IMR-90 (cell line): ENCODE measurements at regions not wholly inside any gene's neighbourhood (a gene's known extent, or its start where the extent isn't known, plus 50 kb on each side); places are given as distances from the start of the nearest gene placed in this dataset.

ENCODE experiments used
- ATAC-seq: fragments of 200-7000 bp; cut with Tn5 transposase; 2 replicates; pipeline ENCODE4 v1.9.1; 2020; ENCODE audit warnings: low read depth, mild to moderate bottlenecking, moderate library complexity
- BruUV-seq: library from RNA; stranded (reverse); fragments of 400-500 nt; replicated peaks from 2 replicates; lab custom pipeline; 2021; lab: Mats Ljungman, UMichigan
- CTCF ChIA-PET: fragments of 300-600 bp; formaldehyde crosslinking; extraction: SDS; loops from one replicate; lab custom pipeline; 2021; ENCODE audit warnings: antibody characterized with exemption; lab: Yijun Ruan, JAX
- POLR2A ChIA-PET: fragments of 300-600 bp; sonication (Branson Sonifier 250); formaldehyde crosslinking; loops from one replicate; lab custom pipeline; 2022; ENCODE audit warnings: antibody characterized with exemption; ENCODE audit not compliant: unreplicated experiment; lab: Charles Lee
- DNase-seq: peaks from one replicate; pipeline ENCODE4 v3.0.0; 2013
- H2AFZ ChIP-seq: replicated peaks from 2 replicates; pipeline ENCODE3; 2013; ENCODE audit warnings: low read length, mild to moderate bottlenecking; ENCODE audit not compliant: poor library complexity
- H2AK5ac ChIP-seq: 2 replicates; pipeline ENCODE4 v1.6.1; 2013; ENCODE audit warnings: low read depth, low read length, inconsistent platforms
- H2AK9ac ChIP-seq: replicated peaks from 2 replicates; pipeline ENCODE3; 2013; ENCODE audit warnings: mild to moderate bottlenecking, low read depth, low read length, moderate library complexity; ENCODE audit not compliant: poor library complexity
- H2BK120ac ChIP-seq: 2 replicates; pipeline ENCODE4 v1.6.1; 2013; ENCODE audit warnings: low read depth, low read length, inconsistent platforms
- H2BK15ac ChIP-seq: 3 replicates; pipeline ENCODE4 v1.6.1; 2013; ENCODE audit warnings: low read depth, low read length, inconsistent platforms
- H2BK20ac ChIP-seq: 2 replicates; pipeline ENCODE4 v1.6.1; 2013; ENCODE audit warnings: low read depth, mild to moderate bottlenecking, inconsistent platforms, low read length, moderate library complexity
- H2BK5ac ChIP-seq: 2 replicates; pipeline ENCODE4 v1.6.1; 2013; ENCODE audit warnings: mild to moderate bottlenecking, low read depth, low read length, inconsistent platforms; ENCODE audit not compliant: poor library complexity, severe bottlenecking
- H3K14ac ChIP-seq: replicated peaks from 2 replicates; pipeline ENCODE4 v1.6.1; 2013; ENCODE audit warnings: low read depth, low read length, inconsistent platforms
- H3K18ac ChIP-seq: 2 replicates; pipeline ENCODE4 v1.6.1; 2013; ENCODE audit warnings: low read depth, low read length, control low read depth
- H3K23ac ChIP-seq: 2 replicates; pipeline ENCODE4 v1.6.1; 2013; ENCODE audit warnings: low read depth, low read length, inconsistent platforms
- H3K27ac ChIP-seq: 2 replicates; pipeline ENCODE4 v1.5.1; 2013; ENCODE audit warnings: mild to moderate bottlenecking, control low read depth, low read length; ENCODE audit not compliant: insufficient read depth
- H3K27me3 ChIP-seq: 2 replicates; pipeline ENCODE4 v1.6.1; 2013; ENCODE audit warnings: low read length; ENCODE audit not compliant: control insufficient read depth, insufficient read depth
- H3K36me3 ChIP-seq: 2 replicates; pipeline ENCODE4 v1.6.1; 2013; ENCODE audit warnings: low read length, mixed read lengths; ENCODE audit not compliant: control insufficient read depth, insufficient read depth
- H3K4ac ChIP-seq: 2 replicates; pipeline ENCODE4 v1.6.1; 2013; ENCODE audit warnings: low read depth, low read length, inconsistent platforms
- H3K4me1 ChIP-seq: 2 replicates; pipeline ENCODE4 v1.6.1; 2013; ENCODE audit warnings: low read length, mixed read lengths; ENCODE audit not compliant: control insufficient read depth, insufficient read depth
- H3K4me2 ChIP-seq: 2 replicates; pipeline ENCODE4 v1.6.1; 2013; ENCODE audit warnings: low read depth, mild to moderate bottlenecking, control low read depth, low read length, moderate library complexity
- H3K4me3 ChIP-seq: 2 replicates; pipeline ENCODE4 v1.5.1; 2013; ENCODE audit warnings: low read depth, mild to moderate bottlenecking, control low read depth, low read length, moderate library complexity; ENCODE audit not compliant: insufficient read depth
- H3K56ac ChIP-seq: 2 replicates; pipeline ENCODE4 v1.6.1; 2013; ENCODE audit warnings: low read length, inconsistent platforms; ENCODE audit not compliant: insufficient read depth; ENCODE audit errors: extremely low read depth
- H3K79me1 ChIP-seq, 2 experiments: 2 replicates each; pipeline ENCODE4 v1.6.1; 2013; ENCODE audit warnings: low read length in 2 of 2, inconsistent platforms in 1 of 2, low read depth in 1 of 2
- H3K9ac ChIP-seq: 2 replicates; pipeline ENCODE4 v1.6.1; 2013; ENCODE audit warnings: low read depth, low read length, control low read depth
- H3K9me1 ChIP-seq: 2 replicates; pipeline ENCODE4 v1.6.1; 2013; ENCODE audit warnings: low read length, inconsistent platforms; ENCODE audit not compliant: insufficient read depth
- H3K9me3 ChIP-seq: 2 replicates; pipeline ENCODE4 v1.6.1; 2013; ENCODE audit warnings: low read length; ENCODE audit not compliant: control insufficient read depth, insufficient read depth
- H4K20me1 ChIP-seq: 2 replicates; pipeline ENCODE4 v1.6.1; 2013; ENCODE audit warnings: low read length, inconsistent platforms; ENCODE audit not compliant: insufficient read depth
- H4K5ac ChIP-seq: 2 replicates; pipeline ENCODE4 v1.6.1; 2013; ENCODE audit warnings: mild to moderate bottlenecking, low read depth, low read length, control low read depth
- H4K8ac ChIP-seq, 2 experiments: 2 replicates each; pipeline ENCODE4 v1.6.1; 2013; ENCODE audit warnings: low read depth in 2 of 2, low read length in 2 of 2, control low read depth in 1 of 2, inconsistent platforms in 1 of 2
- H4K91ac ChIP-seq: 2 replicates; pipeline ENCODE4 v1.6.1; 2013; ENCODE audit warnings: low read depth, low read length, inconsistent platforms; ENCODE audit not compliant: insufficient read depth
- CTCF ChIP-seq: conservative IDR thresholded peaks from 2 replicates; pipeline ENCODE4 v1.5.1; 2012; ENCODE audit warnings: mild to moderate bottlenecking, low read depth, low read length, improper control_type of control experiment
- MXI1 ChIP-seq: IDR thresholded peaks from 2 replicates; pipeline ENCODE4 v1.6.1; 2012; ENCODE audit warnings: low read depth, mild to moderate bottlenecking, low read length, moderate library complexity, borderline replicate concordance
- NFE2L2 ChIP-seq: fragments of 150-350 bp; IDR thresholded peaks from 2 replicates; pipeline ENCODE4 v1.6.1; 2016; ENCODE audit warnings: low read depth, mild to moderate bottlenecking, low read length
- POLR2A ChIP-seq: IDR thresholded peaks from 2 replicates; pipeline ENCODE4 v1.6.1; 2012; ENCODE audit warnings: mild to moderate bottlenecking, low read depth, low read length
- RAD21 ChIP-seq: IDR thresholded peaks from 2 replicates; pipeline ENCODE4 v1.6.1; 2012; ENCODE audit warnings: low read length, improper control_type of control experiment
- RCOR1 ChIP-seq: IDR thresholded peaks from 2 replicates; pipeline ENCODE4 v1.6.1; 2012; ENCODE audit warnings: mild to moderate bottlenecking, low read length, improper control_type of control experiment; ENCODE audit not compliant: insufficient replicate concordance
- SMC3 ChIP-seq: fragments of 150-350 bp; IDR thresholded peaks from 2 replicates; pipeline ENCODE4 v1.6.1; 2016; ENCODE audit warnings: low read depth, mild to moderate bottlenecking, antibody characterized with exemption, low read length, moderate library complexity
- WGBS, 2 experiments: methylation state at CpG; one replicate each; pipeline versions ENCODE4 v1.1.5 to v1.1.7; 2013; ENCODE audit warnings: missing lambda C conversion rate in 2 of 2; ENCODE audit not compliant: insufficient read length in 1 of 2; ENCODE audit errors: extremely low coverage in 2 of 2; 5-methylcytosine and 5-hydroxymethylcytosine counted together
- dilution Hi-C: fragments of 300-500 bp; cut with HindIII; formaldehyde crosslinking; loops from one replicate; pipeline ENCODE4 v1.14.3; 2018; ENCODE audit warnings: low sequenced_read_pairs; ENCODE audit not compliant: unreplicated experiment
- in situ Hi-C: fragments of 300-500 bp; cut with MboI; formaldehyde crosslinking; loops from 3 replicates; pipeline ENCODE4 v1.14.3; 2019; ENCODE audit warnings: low sequenced_read_pairs, inconsistent platforms, mixed read lengths
- intact Hi-C: fragments of 100-400 bp; cut with micrococcal nuclease; formaldehyde crosslinking; loops from 2 replicates; pipeline ENCODE4 v1.10.0; 2022

DNA sequence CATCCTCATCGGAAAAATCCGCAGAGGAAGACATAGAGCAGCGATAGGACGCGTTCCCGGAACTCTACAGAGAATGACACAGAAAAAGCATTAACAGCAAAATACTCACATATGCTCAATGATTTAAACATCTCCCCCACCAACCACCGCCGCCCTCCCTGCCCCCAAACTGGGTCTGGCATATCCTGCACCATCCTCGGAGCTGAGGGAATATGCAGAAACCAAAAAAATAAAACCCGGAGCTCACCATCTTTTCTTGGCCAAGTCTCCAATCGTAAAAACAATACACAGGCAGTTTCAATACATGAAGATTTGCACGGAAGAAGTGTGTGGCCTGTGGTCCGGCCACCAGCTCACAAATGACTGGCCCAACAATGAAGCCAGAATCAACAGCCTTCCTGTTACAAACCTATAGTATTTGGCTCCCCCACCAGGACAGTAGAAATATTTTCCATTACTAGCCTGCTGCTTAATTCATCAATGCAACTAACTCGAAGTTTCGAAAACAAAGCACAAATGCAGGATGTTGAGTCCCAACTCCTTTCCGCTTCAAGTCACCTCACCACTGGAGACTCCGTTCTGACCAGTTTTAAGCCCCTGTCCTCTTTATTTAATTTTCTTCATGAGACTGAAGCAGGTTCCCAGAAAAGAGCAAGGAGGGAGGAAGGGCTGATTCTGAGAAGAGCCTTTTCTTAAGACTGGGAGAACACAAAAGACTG lies 103.2 kb upstream of the BEND6 start:
- Histone ChIP-seq H3K23ac (peak overlapping the region; percentile 78), H3K27me3 (no peaks in the 10 kb centered on the region), H4K8ac (peak overlapping the region; percentile 52 to 86), H3K9me3 (no peaks in the 10 kb centered on the region), H2BK20ac (peak overlapping the region; percentile 76), H2BK5ac (peak overlapping the region; percentile 90), H3K4me3 (peak overlapping the region; percentile 64), H3K4me2 (peak overlapping the region; percentile 92), H3K56ac (peak overlapping the region; percentile 91), H3K18ac (peak overlapping the region; percentile 86), H3K27ac (peak overlapping the region; percentile 92), H3K9ac (peak overlapping the region; percentile 83), H3K79me1 (peaks cover 9 to 56% of the 10 kb centered on the region in 2 experiments; a peak in 3 of 4 replicates), H3K9me1 (peaks cover 10% of the 10 kb centered on the region; the same call in 1 of the 2 replicates), H3K4me1 (peaks cover 16% of the 10 kb centered on the region), H2AK9ac (peak overlapping the region; percentile 94), H2AFZ (peak overlapping the region; percentile 85), H3K36me3 (no peaks in the 10 kb centered on the region), H2BK120ac (peak overlapping the region; percentile 86), H4K20me1 (peaks cover 19% of the 10 kb centered on the region), H4K91ac (peak overlapping the region; percentile 79), H2BK15ac (peak overlapping the region; percentile 78; the same call in 2 of the 3 replicates), H4K5ac (peak overlapping the region; percentile 69), H3K14ac (peak overlapping the region; percentile 79), H3K4ac (peak overlapping the region; percentile 97), H2AK5ac (peak overlapping the region; percentile 60)
- in situ Hi-C loops (loop anchor here (25.0 kb wide), 1 partner anchor 489 kb away; no protein-coding TSS in a partner anchor), dilution Hi-C loops (no loop called here), intact Hi-C loops (loop anchor here (2.0 to 5.0 kb wide), 4 partner anchors 143 to 493 kb away; partner anchors contain the start of gene PRIM2)
- POLR2A ChIA-PET = interaction anchor here (0.6 to 1.1 kb wide), 3 partner anchors 12 to 138 kb away, joined by 3 read pairs; no protein-coding TSS in a partner anchor
- TF ChIP-seq MXI1 = peak; percentile 29; the same call in 1 of the 2 replicates
- peak; percentile 57; the same call in 1 of the 2 replicates for TF ChIP-seq SMC3
- peak; percentile 68 for TF ChIP-seq CTCF
- TF ChIP-seq NFE2L2 = no peak
- TF ChIP-seq RCOR1 = no peak
- peak; percentile 72 for TF ChIP-seq POLR2A
- TF ChIP-seq RAD21 = peak; percentile 81
- 0% methylated on average over 8 of the region's 17 CpGs; no CpG with 5 or more reads in 1 of the 2 experiments for WGBS, 2 experiments
- CTCF ChIA-PET = interaction anchor here (0.7 to 2.7 kb wide), 19 partner anchors 9 to 237 kb away, joined by 3 to 21 read pairs (median 4); no protein-coding TSS in a partner anchor
- DNase-seq = peak; percentile 89
- peak; percentile 76 for ATAC-seq
- BruUV-seq = no TSS peak
